HEK293T (cell line): ENCODE measurements at regions not wholly inside any gene's neighbourhood (a gene's known extent, or its start where the extent isn't known, plus 50 kb on each side); places are given as distances from the start of the nearest gene placed in this dataset.

Source experiments
- BHLHE40 ChIP-seq: fragments of 450-650 bp; IDR thresholded peaks from 2 replicates; pipeline ENCODE4 v1.6.1; 2016; ENCODE audit warnings: mild to moderate bottlenecking, moderate library complexity, borderline replicate concordance
- ELF4 ChIP-seq: fragments of 450-650 bp; IDR thresholded peaks from 2 replicates; pipeline ENCODE4 v1.6.1; 2017; ENCODE audit warnings: antibody characterized with exemption
- FOXA1 ChIP-seq: fragments of 450-650 bp; IDR thresholded peaks from 2 replicates; pipeline ENCODE4 v1.6.1; 2016; ENCODE audit warnings: mild to moderate bottlenecking
- FOXK2 ChIP-seq: fragments of 450-650 bp; IDR thresholded peaks from 2 replicates; pipeline ENCODE4 v1.6.1; 2016; ENCODE audit warnings: mild to moderate bottlenecking
- HDGF ChIP-seq: fragments of 450-650 bp; IDR thresholded peaks from 2 replicates; pipeline ENCODE4 v1.6.1; 2017; ENCODE audit warnings: antibody characterized with exemption, borderline replicate concordance
- L3MBTL2 ChIP-seq: fragments of 450-650 bp; conservative IDR thresholded peaks from 2 replicates; pipeline ENCODE4 v1.6.1; 2016; ENCODE audit warnings: mild to moderate bottlenecking
- NFRKB ChIP-seq: fragments of 450-650 bp; IDR thresholded peaks from 2 replicates; pipeline ENCODE4 v1.6.1; 2016; ENCODE audit warnings: mild to moderate bottlenecking, moderate library complexity
- SP1 ChIP-seq: fragments of 450-650 bp; IDR thresholded peaks from 2 replicates; pipeline ENCODE4 v1.6.1; 2017
- SUZ12 ChIP-seq: fragments of 450-650 bp; IDR thresholded peaks from 2 replicates; pipeline ENCODE4 v1.6.1; 2016; ENCODE audit warnings: mild to moderate bottlenecking
- TARDBP ChIP-seq: fragments of 450-650 bp; IDR thresholded peaks from 2 replicates; pipeline ENCODE4 v1.6.1; 2016
- ZNF384 ChIP-seq: fragments of 450-650 bp; IDR thresholded peaks from 2 replicates; pipeline ENCODE4 v1.6.1; 2016

- no peak for TF ChIP-seq BHLHE40
- no peak for TF ChIP-seq FOXA1
- TF ChIP-seq ZNF384 = no peak
- no peak for TF ChIP-seq TARDBP
- no peak for TF ChIP-seq SUZ12
- TF ChIP-seq ELF4 = no peak
- no peak for TF ChIP-seq HDGF
- no peak for TF ChIP-seq NFRKB
- TF ChIP-seq SP1 = no peak
- TF ChIP-seq L3MBTL2 = no peak
- TF ChIP-seq FOXK2 = no peak
Observed at GRCh38 chr2:179351057-179351456, 86.4 kb upstream of the SESTD1 start.
